ENCODE measurements at regions not wholly inside any gene's neighbourhood (a gene's known extent, or its start where the extent isn't known, plus 50 kb on each side); places are given as distances from the start of the nearest gene placed in this dataset.

DNA sequence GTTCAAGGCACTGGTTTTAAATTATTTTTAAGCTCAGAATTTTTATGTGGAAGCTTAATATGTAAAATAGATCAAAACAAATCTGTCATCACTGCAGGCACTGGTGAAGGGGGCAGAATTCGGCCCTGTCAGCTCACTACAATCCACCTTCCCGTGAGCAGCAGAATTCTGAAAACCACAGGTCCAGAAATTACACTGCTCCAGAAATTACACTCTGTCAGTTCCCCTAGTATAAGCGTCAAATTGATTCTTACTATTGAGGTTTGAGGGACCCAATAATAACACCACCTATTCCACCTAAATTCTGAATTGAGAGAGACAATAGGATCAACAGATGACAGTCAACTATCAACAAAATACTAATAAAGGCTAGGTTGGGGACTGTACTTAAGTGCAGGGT, 245.5 kb downstream of the PHLDA1 start (continued):
- TF ChIP-seq, protein P1, sequence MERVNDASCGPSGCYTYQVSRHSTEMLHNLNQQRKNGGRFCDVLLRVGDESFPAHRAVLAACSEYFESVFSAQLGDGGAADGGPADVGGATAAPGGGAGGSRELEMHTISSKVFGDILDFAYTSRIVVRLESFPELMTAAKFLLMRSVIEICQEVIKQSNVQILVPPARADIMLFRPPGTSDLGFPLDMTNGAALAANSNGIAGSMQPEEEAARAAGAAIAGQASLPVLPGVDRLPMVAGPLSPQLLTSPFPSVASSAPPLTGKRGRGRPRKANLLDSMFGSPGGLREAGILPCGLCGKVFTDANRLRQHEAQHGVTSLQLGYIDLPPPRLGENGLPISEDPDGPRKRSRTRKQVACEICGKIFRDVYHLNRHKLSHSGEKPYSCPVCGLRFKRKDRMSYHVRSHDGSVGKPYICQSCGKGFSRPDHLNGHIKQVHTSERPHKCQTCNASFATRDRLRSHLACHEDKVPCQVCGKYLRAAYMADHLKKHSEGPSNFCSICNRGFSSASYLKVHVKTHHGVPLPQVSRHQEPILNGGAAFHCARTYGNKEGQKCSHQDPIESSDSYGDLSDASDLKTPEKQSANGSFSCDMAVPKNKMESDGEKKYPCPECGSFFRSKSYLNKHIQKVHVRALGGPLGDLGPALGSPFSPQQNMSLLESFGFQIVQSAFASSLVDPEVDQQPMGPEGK (CRISPR knock-in tag; IDR thresholded peaks at IDR 0.05; ENCODE audit: borderline replicate concordance), result no peak
- TF ChIP-seq PPARA (CRISPR knock-in tag; IDR thresholded peaks at IDR 0.05; ENCODE audit: borderline replicate concordance) (no peak), GLIS3 (CRISPR knock-in tag; IDR thresholded peaks at IDR 0.05) (no peak), ARNTL (CRISPR knock-in tag; IDR thresholded peaks at IDR 0.05; ENCODE audit: borderline replicate concordance, low read depth) (no peak), TOX (CRISPR knock-in tag; IDR thresholded peaks at IDR 0.05; ENCODE audit: borderline replicate concordance) (no peak), ESRRG (CRISPR knock-in tag; IDR thresholded peaks at IDR 0.05) (no peak), ISL1 (CRISPR knock-in tag; IDR thresholded peaks at IDR 0.05) (no peak), RARB (CRISPR knock-in tag; IDR thresholded peaks at IDR 0.05) (no peak)
- TF ChIP-seq, protein P2, sequence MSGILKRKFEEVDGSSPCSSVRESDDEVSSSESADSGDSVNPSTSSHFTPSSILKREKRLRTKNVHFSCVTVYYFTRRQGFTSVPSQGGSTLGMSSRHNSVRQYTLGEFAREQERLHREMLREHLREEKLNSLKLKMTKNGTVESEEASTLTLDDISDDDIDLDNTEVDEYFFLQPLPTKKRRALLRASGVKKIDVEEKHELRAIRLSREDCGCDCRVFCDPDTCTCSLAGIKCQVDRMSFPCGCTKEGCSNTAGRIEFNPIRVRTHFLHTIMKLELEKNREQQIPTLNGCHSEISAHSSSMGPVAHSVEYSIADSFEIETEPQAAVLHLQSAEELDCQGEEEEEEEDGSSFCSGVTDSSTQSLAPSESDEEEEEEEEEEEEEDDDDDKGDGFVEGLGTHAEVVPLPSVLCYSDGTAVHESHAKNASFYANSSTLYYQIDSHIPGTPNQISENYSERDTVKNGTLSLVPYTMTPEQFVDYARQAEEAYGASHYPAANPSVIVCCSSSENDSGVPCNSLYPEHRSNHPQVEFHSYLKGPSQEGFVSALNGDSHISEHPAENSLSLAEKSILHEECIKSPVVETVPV (CRISPR knock-in tag; IDR thresholded peaks at IDR 0.05), result no peak

DNA sequence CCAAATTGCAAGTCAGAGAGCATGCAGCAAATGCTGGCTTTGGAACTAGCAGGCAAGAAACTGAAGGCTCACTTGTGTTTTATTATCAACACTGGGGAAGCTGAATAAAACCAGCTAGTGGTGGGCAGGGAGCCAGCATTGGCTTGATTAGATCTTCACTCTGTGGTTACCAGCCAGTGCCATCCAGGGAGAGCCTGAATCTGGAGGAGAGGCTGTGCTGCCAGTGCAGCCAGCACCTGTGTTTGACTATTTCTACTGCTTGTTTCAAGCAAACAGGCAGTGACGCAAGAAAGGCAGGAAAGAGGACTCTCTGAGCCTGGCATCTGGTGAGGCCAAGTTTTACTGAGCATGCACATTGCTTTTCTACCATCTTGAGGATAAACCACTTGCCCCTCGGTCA, 247.0 kb downstream of the PHLDA1 start:
- TF ChIP-seq, protein P3, sequence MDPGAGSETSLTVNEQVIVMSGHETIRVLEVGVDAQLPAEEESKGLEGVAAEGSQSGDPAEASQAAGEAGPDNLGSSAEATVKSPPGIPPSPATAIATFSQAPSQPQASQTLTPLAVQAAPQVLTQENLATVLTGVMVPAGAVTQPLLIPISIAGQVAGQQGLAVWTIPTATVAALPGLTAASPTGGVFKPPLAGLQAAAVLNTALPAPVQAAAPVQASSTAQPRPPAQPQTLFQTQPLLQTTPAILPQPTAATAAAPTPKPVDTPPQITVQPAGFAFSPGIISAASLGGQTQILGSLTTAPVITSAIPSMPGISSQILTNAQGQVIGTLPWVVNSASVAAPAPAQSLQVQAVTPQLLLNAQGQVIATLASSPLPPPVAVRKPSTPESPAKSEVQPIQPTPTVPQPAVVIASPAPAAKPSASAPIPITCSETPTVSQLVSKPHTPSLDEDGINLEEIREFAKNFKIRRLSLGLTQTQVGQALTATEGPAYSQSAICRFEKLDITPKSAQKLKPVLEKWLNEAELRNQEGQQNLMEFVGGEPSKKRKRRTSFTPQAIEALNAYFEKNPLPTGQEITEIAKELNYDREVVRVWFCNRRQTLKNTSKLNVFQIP (CRISPR knock-in tag; IDR thresholded peaks at IDR 0.05; ENCODE audit: borderline replicate concordance, low read depth), result no peak
- TF ChIP-seq ESRRG (CRISPR knock-in tag; IDR thresholded peaks at IDR 0.05) (no peak), ARNTL (CRISPR knock-in tag; IDR thresholded peaks at IDR 0.05; ENCODE audit: borderline replicate concordance, low read depth) (no peak), GLIS3 (CRISPR knock-in tag; IDR thresholded peaks at IDR 0.05) (no peak), RARB (CRISPR knock-in tag; IDR thresholded peaks at IDR 0.05) (no peak), BACH2 (CRISPR knock-in tag; IDR thresholded peaks at IDR 0.05; ENCODE audit: borderline replicate concordance) (no peak), SNAI2 (CRISPR knock-in tag; IDR thresholded peaks at IDR 0.05) (no peak), PPARA (CRISPR knock-in tag; IDR thresholded peaks at IDR 0.05; ENCODE audit: borderline replicate concordance) (no peak), CSDC2 (CRISPR knock-in tag; IDR thresholded peaks at IDR 0.05) (no peak), ISL1 (CRISPR knock-in tag; IDR thresholded peaks at IDR 0.05) (no peak), TOX (CRISPR knock-in tag; IDR thresholded peaks at IDR 0.05; ENCODE audit: borderline replicate concordance) (no peak), OSR1 (CRISPR knock-in tag; IDR thresholded peaks at IDR 0.05) (no peak), ZFP30 (CRISPR knock-in tag; IDR thresholded peaks at IDR 0.05) (no peak)
- TF ChIP-seq, protein P1 (CRISPR knock-in tag; IDR thresholded peaks at IDR 0.05; ENCODE audit: borderline replicate concordance), result no peak
- TF ChIP-seq, protein P4, sequence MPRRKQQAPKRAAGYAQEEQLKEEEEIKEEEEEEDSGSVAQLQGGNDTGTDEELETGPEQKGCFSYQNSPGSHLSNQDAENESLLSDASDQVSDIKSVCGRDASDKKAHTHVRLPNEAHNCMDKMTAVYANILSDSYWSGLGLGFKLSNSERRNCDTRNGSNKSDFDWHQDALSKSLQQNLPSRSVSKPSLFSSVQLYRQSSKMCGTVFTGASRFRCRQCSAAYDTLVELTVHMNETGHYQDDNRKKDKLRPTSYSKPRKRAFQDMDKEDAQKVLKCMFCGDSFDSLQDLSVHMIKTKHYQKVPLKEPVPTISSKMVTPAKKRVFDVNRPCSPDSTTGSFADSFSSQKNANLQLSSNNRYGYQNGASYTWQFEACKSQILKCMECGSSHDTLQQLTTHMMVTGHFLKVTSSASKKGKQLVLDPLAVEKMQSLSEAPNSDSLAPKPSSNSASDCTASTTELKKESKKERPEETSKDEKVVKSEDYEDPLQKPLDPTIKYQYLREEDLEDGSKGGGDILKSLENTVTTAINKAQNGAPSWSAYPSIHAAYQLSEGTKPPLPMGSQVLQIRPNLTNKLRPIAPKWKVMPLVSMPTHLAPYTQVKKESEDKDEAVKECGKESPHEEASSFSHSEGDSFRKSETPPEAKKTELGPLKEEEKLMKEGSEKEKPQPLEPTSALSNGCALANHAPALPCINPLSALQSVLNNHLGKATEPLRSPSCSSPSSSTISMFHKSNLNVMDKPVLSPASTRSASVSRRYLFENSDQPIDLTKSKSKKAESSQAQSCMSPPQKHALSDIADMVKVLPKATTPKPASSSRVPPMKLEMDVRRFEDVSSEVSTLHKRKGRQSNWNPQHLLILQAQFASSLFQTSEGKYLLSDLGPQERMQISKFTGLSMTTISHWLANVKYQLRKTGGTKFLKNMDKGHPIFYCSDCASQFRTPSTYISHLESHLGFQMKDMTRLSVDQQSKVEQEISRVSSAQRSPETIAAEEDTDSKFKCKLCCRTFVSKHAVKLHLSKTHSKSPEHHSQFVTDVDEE (CRISPR knock-in tag; IDR thresholded peaks at IDR 0.05), result no peak
- TF ChIP-seq, protein P2 (CRISPR knock-in tag; IDR thresholded peaks at IDR 0.05), result no peak
- peak; percentile 92 for ATAC-seq

Data from SK-N-SH treated with all-trans-retinoic acid at 6 μM for 48 hours (cell line).